ENCODE measurements at regions not wholly inside any gene's neighbourhood (a gene's known extent, or its start where the extent isn't known, plus 50 kb on each side); places are given as distances from the start of the nearest gene placed in this dataset.

DNA sequence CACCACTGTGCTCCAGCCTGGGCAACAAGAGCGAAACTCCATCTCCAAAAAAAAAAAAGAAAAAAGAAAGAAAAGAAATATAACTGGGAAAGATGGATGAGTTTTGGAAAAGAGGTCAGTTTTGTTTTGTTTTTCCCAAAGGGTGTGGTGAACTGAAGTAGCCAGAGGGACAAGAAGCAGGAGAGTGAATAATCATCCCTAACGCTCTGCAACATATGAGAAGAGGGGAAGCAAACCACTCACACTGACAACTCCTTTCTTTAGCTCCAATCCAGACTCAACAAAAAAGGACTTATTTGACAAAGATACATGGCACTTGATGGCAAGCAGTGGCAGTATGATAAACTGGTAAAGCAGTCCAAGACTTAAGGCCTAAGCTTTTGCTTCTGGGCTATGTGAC is 176.1 kb upstream of the HMHB1 start:
- TF ChIP-seq, protein P1, sequence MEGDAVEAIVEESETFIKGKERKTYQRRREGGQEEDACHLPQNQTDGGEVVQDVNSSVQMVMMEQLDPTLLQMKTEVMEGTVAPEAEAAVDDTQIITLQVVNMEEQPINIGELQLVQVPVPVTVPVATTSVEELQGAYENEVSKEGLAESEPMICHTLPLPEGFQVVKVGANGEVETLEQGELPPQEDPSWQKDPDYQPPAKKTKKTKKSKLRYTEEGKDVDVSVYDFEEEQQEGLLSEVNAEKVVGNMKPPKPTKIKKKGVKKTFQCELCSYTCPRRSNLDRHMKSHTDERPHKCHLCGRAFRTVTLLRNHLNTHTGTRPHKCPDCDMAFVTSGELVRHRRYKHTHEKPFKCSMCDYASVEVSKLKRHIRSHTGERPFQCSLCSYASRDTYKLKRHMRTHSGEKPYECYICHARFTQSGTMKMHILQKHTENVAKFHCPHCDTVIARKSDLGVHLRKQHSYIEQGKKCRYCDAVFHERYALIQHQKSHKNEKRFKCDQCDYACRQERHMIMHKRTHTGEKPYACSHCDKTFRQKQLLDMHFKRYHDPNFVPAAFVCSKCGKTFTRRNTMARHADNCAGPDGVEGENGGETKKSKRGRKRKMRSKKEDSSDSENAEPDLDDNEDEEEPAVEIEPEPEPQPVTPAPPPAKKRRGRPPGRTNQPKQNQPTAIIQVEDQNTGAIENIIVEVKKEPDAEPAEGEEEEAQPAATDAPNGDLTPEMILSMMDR (IDR thresholded peaks at IDR 0.05): no peak
- no peaks in the 10 kb centered on the region for H3K9me3 ChIP-seq (replicated peaks in 1 of 2; ENCODE audit: control insufficient read depth in 1 of 2, insufficient read depth in 1 of 2, low read length in 2 of 2)
- no peak overlapping the region for H3K27ac ChIP-seq (ENCODE audit: low read depth in 1 of 2, low read length in 2 of 2)
- no peaks in the 10 kb centered on the region for H3K36me3 Mint-ChIP-seq
- no peaks in the 10 kb centered on the region for H3K9me3 Mint-ChIP-seq
- H3K27ac Mint-ChIP-seq: no peak overlapping the region
- H3K4me1 Mint-ChIP-seq: no peaks in the 10 kb centered on the region
- H3K79me2 ChIP-seq (ENCODE audit: insufficient read depth, low read length): no peaks in the 10 kb centered on the region
- H3K4me2 ChIP-seq (replicated peaks; ENCODE audit: extremely low read depth, low read length, poor library complexity, severe bottlenecking): no peak overlapping the region
- H3K27me3 Mint-ChIP-seq (ENCODE audit: low read depth in 3 of 3): peaks cover 0 to 2% (median 0%) of the 10 kb centered on the region in 3 donors
- no CpG with 5 or more reads among the region's 2 CpGs for WGBS (ENCODE audit: insufficient coverage)
- H3K36me3 ChIP-seq (replicated peaks in 1 of 2; ENCODE audit: control insufficient read depth in 1 of 2, insufficient read depth in 2 of 2, low read length in 2 of 2): no peaks in the 10 kb centered on the region
- no peak overlapping the region for H3K4me3 ChIP-seq (replicated peaks in 1 of 3; ENCODE audit: low read depth in 2 of 3, low read length in 3 of 3)
- DNase-seq: no peak
- no peaks in the 10 kb centered on the region for H3K27me3 ChIP-seq (ENCODE audit: control insufficient read depth in 2 of 2, insufficient read depth in 2 of 2, low read length in 2 of 2)
- intact Hi-C loops (cut with micrococcal nuclease): no loop called here
- no peaks in the 10 kb centered on the region for H3K4me1 ChIP-seq (ENCODE audit: control insufficient read depth in 1 of 2, insufficient read depth in 2 of 2, low read length in 2 of 2)
- H3K9ac ChIP-seq (ENCODE audit: insufficient read depth, low read length, poor library complexity, severe bottlenecking): no peak overlapping the region
- H2AFZ ChIP-seq (ENCODE audit: insufficient read depth, low read depth, low read length, poor library complexity, severe bottlenecking): no peak overlapping the region
- no peak overlapping the region for H3K4me3 Mint-ChIP-seq
- no peaks in the 10 kb centered on the region for H4K20me1 ChIP-seq (ENCODE audit: insufficient read depth, low read length)

DNA sequence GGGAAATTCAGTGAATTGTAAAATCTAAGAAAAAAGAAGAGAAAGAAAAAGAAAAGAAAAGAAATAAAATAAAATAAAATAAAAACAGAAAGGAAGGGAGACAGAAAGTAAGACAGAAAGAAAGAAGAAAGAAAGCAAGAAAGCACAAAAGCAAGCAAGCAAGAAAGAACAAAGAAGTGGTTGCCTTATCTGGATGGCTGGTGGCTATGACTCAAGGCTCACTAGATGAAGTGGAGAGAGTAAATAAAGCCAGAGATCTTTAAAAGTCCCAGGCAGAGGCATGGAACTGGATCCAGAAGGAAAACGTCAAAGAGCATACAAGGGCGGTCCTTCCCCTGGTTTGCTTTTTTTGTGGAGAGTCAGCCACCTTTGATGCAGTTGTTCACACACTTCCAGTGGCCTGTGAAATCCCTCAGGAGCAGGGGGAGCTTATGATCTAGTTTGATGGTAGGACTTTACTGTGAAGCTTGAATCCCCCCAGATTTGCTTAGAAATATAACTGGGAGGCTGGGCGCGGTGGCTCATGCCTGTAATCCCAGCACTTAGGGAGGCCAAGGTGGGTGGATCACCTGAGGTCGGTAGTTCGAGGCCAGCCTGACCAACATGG is 176.7 kb upstream of the HMHB1 start:
- no peak overlapping the region for H3K4me3 ChIP-seq (replicated peaks in 1 of 3; ENCODE audit: low read depth in 2 of 3, low read length in 3 of 3)
- intact Hi-C loops (cut with micrococcal nuclease): no loop called here
- TF ChIP-seq, protein P1 (IDR thresholded peaks at IDR 0.05): no peak
- no peaks in the 10 kb centered on the region for H3K27me3 ChIP-seq (ENCODE audit: control insufficient read depth in 2 of 2, insufficient read depth in 2 of 2, low read length in 2 of 2)
- H3K79me2 ChIP-seq (ENCODE audit: insufficient read depth, low read length): no peaks in the 10 kb centered on the region
- H3K36me3 ChIP-seq (replicated peaks in 1 of 2; ENCODE audit: control insufficient read depth in 1 of 2, insufficient read depth in 2 of 2, low read length in 2 of 2): no peaks in the 10 kb centered on the region
- WGBS (ENCODE audit: insufficient coverage): 95% methylated on average over 2 of the region's 6 CpGs
- Mint-ChIP-seq H3K27me3 (ENCODE audit: low read depth in 3 of 3) (peaks cover 0 to 2% (median 0%) of the 10 kb centered on the region in 3 donors), H3K36me3 (no peaks in the 10 kb centered on the region), H3K4me3 (no peak overlapping the region), H3K9me3 (no peaks in the 10 kb centered on the region), H3K4me1 (no peaks in the 10 kb centered on the region), H3K27ac (no peak overlapping the region)
- H3K4me2 ChIP-seq (replicated peaks; ENCODE audit: extremely low read depth, low read length, poor library complexity, severe bottlenecking): no peak overlapping the region
- no peaks in the 10 kb centered on the region for H4K20me1 ChIP-seq (ENCODE audit: insufficient read depth, low read length)
- H3K9ac ChIP-seq (ENCODE audit: insufficient read depth, low read length, poor library complexity, severe bottlenecking): no peak overlapping the region
- no peaks in the 10 kb centered on the region for H3K4me1 ChIP-seq (ENCODE audit: control insufficient read depth in 1 of 2, insufficient read depth in 2 of 2, low read length in 2 of 2)
- no peak for DNase-seq
- no peak overlapping the region for H2AFZ ChIP-seq (ENCODE audit: insufficient read depth, low read depth, low read length, poor library complexity, severe bottlenecking)
- no peaks in the 10 kb centered on the region for H3K9me3 ChIP-seq (replicated peaks in 1 of 2; ENCODE audit: control insufficient read depth in 1 of 2, insufficient read depth in 1 of 2, low read length in 2 of 2)
- no peak overlapping the region for H3K27ac ChIP-seq (ENCODE audit: low read depth in 1 of 2, low read length in 2 of 2)
